ENCODE measurements at regions not wholly inside any gene's neighbourhood (a gene's known extent, or its start where the extent isn't known, plus 50 kb on each side); places are given as distances from the start of the nearest gene placed in this dataset.
"Not testable (repeated sequence)": the region's sequence is repeated elsewhere in the genome, so short reads cannot be mapped to it uniquely, and the experiment has no call there.

DNA sequence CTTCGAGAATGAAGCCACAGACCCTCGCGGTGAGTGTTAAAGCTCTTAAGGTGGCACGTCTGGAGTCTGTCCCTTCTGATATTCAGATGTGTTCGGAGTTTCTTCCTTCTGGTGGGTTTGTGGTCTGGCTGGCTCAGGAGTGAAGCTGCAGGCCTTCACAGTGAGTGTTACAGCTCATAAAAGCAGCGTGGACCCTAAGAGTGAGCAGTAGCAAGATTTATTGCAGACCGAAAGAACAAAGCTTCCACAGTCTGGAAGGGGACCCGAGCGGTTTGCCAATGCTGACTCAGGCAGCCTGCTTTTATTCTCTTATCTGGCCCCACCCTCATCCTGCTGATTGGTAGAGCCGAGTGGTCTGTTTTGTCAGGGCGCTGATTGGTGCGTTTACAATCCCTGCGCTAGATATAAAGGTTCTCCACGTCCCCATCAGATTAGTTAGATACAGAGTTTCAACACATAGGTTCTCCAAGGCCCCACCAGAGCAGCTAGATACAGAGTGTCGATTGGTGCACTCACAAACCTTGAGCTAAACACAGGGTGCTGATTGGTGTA, 758.1 kb downstream of the SLC6A15 start:
- TF ChIP-seq, protein P1, sequence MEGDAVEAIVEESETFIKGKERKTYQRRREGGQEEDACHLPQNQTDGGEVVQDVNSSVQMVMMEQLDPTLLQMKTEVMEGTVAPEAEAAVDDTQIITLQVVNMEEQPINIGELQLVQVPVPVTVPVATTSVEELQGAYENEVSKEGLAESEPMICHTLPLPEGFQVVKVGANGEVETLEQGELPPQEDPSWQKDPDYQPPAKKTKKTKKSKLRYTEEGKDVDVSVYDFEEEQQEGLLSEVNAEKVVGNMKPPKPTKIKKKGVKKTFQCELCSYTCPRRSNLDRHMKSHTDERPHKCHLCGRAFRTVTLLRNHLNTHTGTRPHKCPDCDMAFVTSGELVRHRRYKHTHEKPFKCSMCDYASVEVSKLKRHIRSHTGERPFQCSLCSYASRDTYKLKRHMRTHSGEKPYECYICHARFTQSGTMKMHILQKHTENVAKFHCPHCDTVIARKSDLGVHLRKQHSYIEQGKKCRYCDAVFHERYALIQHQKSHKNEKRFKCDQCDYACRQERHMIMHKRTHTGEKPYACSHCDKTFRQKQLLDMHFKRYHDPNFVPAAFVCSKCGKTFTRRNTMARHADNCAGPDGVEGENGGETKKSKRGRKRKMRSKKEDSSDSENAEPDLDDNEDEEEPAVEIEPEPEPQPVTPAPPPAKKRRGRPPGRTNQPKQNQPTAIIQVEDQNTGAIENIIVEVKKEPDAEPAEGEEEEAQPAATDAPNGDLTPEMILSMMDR (IDR thresholded peaks at IDR 0.05; ENCODE audit: low read depth, low read length) = not testable (repeated sequence)
- not testable (repeated sequence) for TF ChIP-seq EZH2phosphoT487 (IDR thresholded peaks at IDR 0.05; ENCODE audit: low read depth)
